Transverse colon (tissue), 3 donors: ENCODE measurements at regions not wholly inside any gene's neighbourhood (a gene's known extent, or its start where the extent isn't known, plus 50 kb on each side); places are given as distances from the start of the nearest gene placed in this dataset.

Experiments used
- POLR2A ChIP-seq: fragments of 450-650 bp; IDR thresholded peaks from one replicate; pipeline ENCODE4 v1.6.1; 2016; ENCODE audit warnings: antibody characterized with exemption, mild to moderate bottlenecking, moderate library complexity
- TF ChIP-seq, protein P1 (sequence below), 5 experiments: fragments of 200-600 bp in 3 of 5; fragments of 450-650 bp in 2 of 5; sonication (generic) in 3 of 5; IDR thresholded peaks; 1 replicate in 2 of 5; 2 replicates in 3 of 5; pipeline ENCODE4 v1.5.1; 2016 to 2017; ENCODE audit warnings: antibody characterized with exemption in 5 of 5, inconsistent platforms in 3 of 5, mild to moderate bottlenecking in 2 of 5, moderate library complexity in 1 of 5

DNA sequence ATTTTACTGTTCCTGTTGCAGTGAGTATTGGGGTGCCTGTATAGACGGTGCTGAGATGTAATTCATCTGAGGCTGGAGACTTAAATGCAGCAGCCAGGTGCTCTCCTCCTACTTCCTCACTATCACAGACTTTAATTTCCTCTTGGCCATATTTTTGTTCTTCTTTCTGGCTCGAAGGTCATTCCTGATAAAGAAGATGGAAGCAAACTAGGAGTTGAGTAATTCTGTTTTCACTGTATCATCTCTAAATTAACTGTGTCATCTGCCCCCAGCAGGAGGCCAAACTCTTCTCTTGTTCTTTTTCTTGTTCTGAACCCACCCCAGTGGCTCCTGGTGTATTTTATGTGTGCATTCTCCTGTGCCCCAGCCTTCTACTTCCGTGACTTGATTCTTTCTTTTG is 141.7 kb upstream of the ARHGAP5 start:
- TF ChIP-seq, protein P1, sequence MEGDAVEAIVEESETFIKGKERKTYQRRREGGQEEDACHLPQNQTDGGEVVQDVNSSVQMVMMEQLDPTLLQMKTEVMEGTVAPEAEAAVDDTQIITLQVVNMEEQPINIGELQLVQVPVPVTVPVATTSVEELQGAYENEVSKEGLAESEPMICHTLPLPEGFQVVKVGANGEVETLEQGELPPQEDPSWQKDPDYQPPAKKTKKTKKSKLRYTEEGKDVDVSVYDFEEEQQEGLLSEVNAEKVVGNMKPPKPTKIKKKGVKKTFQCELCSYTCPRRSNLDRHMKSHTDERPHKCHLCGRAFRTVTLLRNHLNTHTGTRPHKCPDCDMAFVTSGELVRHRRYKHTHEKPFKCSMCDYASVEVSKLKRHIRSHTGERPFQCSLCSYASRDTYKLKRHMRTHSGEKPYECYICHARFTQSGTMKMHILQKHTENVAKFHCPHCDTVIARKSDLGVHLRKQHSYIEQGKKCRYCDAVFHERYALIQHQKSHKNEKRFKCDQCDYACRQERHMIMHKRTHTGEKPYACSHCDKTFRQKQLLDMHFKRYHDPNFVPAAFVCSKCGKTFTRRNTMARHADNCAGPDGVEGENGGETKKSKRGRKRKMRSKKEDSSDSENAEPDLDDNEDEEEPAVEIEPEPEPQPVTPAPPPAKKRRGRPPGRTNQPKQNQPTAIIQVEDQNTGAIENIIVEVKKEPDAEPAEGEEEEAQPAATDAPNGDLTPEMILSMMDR (IDR thresholded peaks at IDR 0.05) = no peak
- TF ChIP-seq POLR2A = no peak
